ENCODE measurements at regions not wholly inside any gene's neighbourhood (a gene's known extent, or its start where the extent isn't known, plus 50 kb on each side); places are given as distances from the start of the nearest gene placed in this dataset.
"Not testable (repeated sequence)": the region's sequence is repeated elsewhere in the genome, so short reads cannot be mapped to it uniquely, and the experiment has no call there.

- no peak overlapping the region for H3K4me3 ChIP-seq
- no peak overlapping the region for H3K27ac ChIP-seq
- DNase-seq (ENCODE audit: low spot score): no peak
- TF ChIP-seq CTCF (IDR thresholded peaks at IDR 0.05): no peak
These were observed 1002.8 kb upstream of the NRXN1 start for GRCh38 chr2:52034706-52035105.

GRCh38 chr2:52022006-52022405 lies 990.1 kb upstream of the NRXN1 start:
- TF ChIP-seq CTCF (IDR thresholded peaks at IDR 0.05): no peak
- DNase-seq (ENCODE audit: low spot score): no peak
- Histone ChIP-seq H3K27ac (no peak overlapping the region), H3K4me3 (no peak overlapping the region)

- Histone ChIP-seq H3K27ac (no peak overlapping the region), H3K4me3 (no peak overlapping the region)
- no peak for TF ChIP-seq CTCF (IDR thresholded peaks at IDR 0.05)
- no peak for DNase-seq (ENCODE audit: low spot score)
These were observed 985.8 kb upstream of the NRXN1 start for GRCh38 chr2:52017646-52018235.

GRCh38 chr2:52006821-52007366 lies 975.0 kb upstream of the NRXN1 start:
- DNase-seq (ENCODE audit: low spot score); H3K27ac ChIP-seq; H3K4me3 ChIP-seq: not testable (repeated sequence)

GRCh38 chr2:52000151-52000855 lies 968.4 kb upstream of the NRXN1 start:
- no peak overlapping the region for H3K4me3 ChIP-seq
- TF ChIP-seq CTCF (IDR thresholded peaks at IDR 0.05): no peak
- DNase-seq (ENCODE audit: low spot score): no peak
- no peak overlapping the region for H3K27ac ChIP-seq

GRCh38 chr2:51998890-51999289 lies 967.0 kb upstream of the NRXN1 start:
- no peak overlapping the region for H3K27ac ChIP-seq
- DNase-seq (ENCODE audit: low spot score): no peak

GRCh38 chr2:51997571-51997970 lies 965.6 kb upstream of the NRXN1 start:
- no peak overlapping the region for H3K27ac ChIP-seq
- DNase-seq (ENCODE audit: low spot score): no peak
- no peak overlapping the region for H3K4me3 ChIP-seq
- TF ChIP-seq CTCF (IDR thresholded peaks at IDR 0.05): no peak

More at GRCh38 chr2:51998890-51999289, 967.0 kb upstream of the NRXN1 start:
- H3K4me3 ChIP-seq: no peak overlapping the region
- TF ChIP-seq CTCF (IDR thresholded peaks at IDR 0.05): no peak
